OCI-LY1 (cell line): ENCODE measurements at regions not wholly inside any gene's neighbourhood (a gene's known extent, or its start where the extent isn't known, plus 50 kb on each side); places are given as distances from the start of the nearest gene placed in this dataset.

ENCODE experiments used
- H2AFZ ChIP-seq: fragments of 200-600 bp; sonication (generic), shearing (Covaris generic); 2 replicates; pipeline ENCODE4 v1.6.0; 2014; ENCODE audit warnings: antibody characterized with exemption, mild to moderate bottlenecking, low read length
- H3F3A ChIP-seq: fragments of 200-600 bp; sonication (generic), shearing (Covaris generic); 2 replicates; pipeline ENCODE4 v1.6.0; 2014; ENCODE audit warnings: mild to moderate bottlenecking, antibody characterized with exemption, low read length, moderate library complexity; ENCODE audit not compliant: insufficient read depth
- H3K27ac ChIP-seq: fragments of 200-600 bp; sonication (generic); 2 replicates; pipeline ENCODE4 v1.5.1; 2014; ENCODE audit warnings: low read length, mixed run types, mild to moderate bottlenecking, low read depth; ENCODE audit not compliant: poor library complexity, severe bottlenecking
- H3K27me3 ChIP-seq: fragments of 200-600 bp; sonication (generic); 2 replicates; pipeline ENCODE4 v1.6.0; 2014; ENCODE audit warnings: antibody characterized with exemption, mild to moderate bottlenecking, low read length, moderate library complexity; ENCODE audit not compliant: insufficient read depth
- H3K36me3 ChIP-seq: fragments of 200-600 bp; sonication (generic); 2 replicates; pipeline ENCODE4 v1.6.1; 2014; ENCODE audit warnings: mild to moderate bottlenecking, antibody characterized with exemption, low read length, moderate library complexity, mixed read lengths; ENCODE audit not compliant: insufficient read depth
- H3K4me1 ChIP-seq: fragments of 200-600 bp; sonication (generic); 2 replicates; pipeline ENCODE4 v1.5.1; 2014; ENCODE audit warnings: mild to moderate bottlenecking, low read length, moderate library complexity; ENCODE audit not compliant: insufficient read depth, severe bottlenecking
- H3K4me2 ChIP-seq: fragments of 200-600 bp; sonication (generic), shearing (Covaris generic); 2 replicates; pipeline ENCODE4 v1.6.1; 2014; ENCODE audit warnings: low read length
- H3K4me3 ChIP-seq: fragments of 200-600 bp; sonication (generic); 2 replicates; pipeline ENCODE4 v1.5.1; 2014; ENCODE audit warnings: low read length, low read depth, mild to moderate bottlenecking, mixed read lengths; ENCODE audit not compliant: poor library complexity, severe bottlenecking
- H3K79me2 ChIP-seq: fragments of 200-600 bp; shearing (Covaris generic); 2 replicates; pipeline ENCODE4 v1.6.1; 2016; ENCODE audit warnings: mixed run types, low read length, mixed read lengths; ENCODE audit not compliant: insufficient read depth
- H3K9ac ChIP-seq: fragments of 200-600 bp; sonication (generic), shearing (Covaris generic); 2 replicates; pipeline ENCODE4 v1.6.1; 2014; ENCODE audit warnings: mild to moderate bottlenecking, low read length, mixed read lengths
- H3K9me2 ChIP-seq: fragments of 200-600 bp; sonication (generic), shearing (Covaris generic); 2 replicates; pipeline ENCODE4 v1.6.1; 2014; ENCODE audit warnings: low read depth, mild to moderate bottlenecking, low read length, mixed read lengths
- H3K9me3 ChIP-seq: fragments of 200-600 bp; shearing (Covaris generic); 2 replicates; pipeline ENCODE4 v1.6.1; 2014; ENCODE audit warnings: low read length, mixed read lengths
- H4K20me1 ChIP-seq: fragments of 200-600 bp; sonication (generic), shearing (Covaris generic); 2 replicates; pipeline ENCODE4 v1.6.0; 2016; ENCODE audit warnings: mild to moderate bottlenecking, low read length; ENCODE audit not compliant: insufficient read depth
- EZH2 ChIP-seq: fragments of 200-600 bp; sonication (generic), shearing (Covaris generic); IDR thresholded peaks from 2 replicates; pipeline ENCODE4 v1.8.0; 2017; ENCODE audit warnings: borderline replicate concordance, mixed run types, mild to moderate bottlenecking, antibody characterized with exemption, low read length, moderate library complexity, mixed read lengths
- TF ChIP-seq, protein P1 (sequence below): fragments of 200-600 bp; sonication (generic), shearing (Covaris generic); IDR thresholded peaks from 2 replicates; pipeline ENCODE4 v1.5.1; 2017; ENCODE audit warnings: mild to moderate bottlenecking, antibody characterized with exemption, low read length, moderate library complexity, mixed read lengths

DNA sequence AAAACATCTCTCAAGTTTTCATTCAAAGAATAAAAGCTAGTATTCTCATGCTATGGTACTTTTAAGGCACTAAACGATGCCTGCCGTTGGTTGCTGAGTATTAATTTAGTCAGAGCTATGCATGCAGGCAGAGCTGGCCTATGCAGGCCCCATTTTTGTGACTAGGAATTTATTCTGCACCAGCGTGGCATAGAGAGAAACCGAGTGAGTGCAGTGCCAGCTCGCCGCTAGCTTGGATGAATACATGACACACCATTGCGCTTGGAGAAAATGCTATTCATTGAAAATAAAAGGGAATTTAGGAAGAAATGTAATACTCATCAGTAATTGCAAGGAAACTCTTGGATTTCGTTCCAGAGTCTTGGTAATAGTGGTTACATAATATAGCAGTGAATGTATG, 231.6 kb upstream of the RBFOX1 start:
- Histone ChIP-seq H3K4me1 (no peaks in the 10 kb centered on the region), H3K36me3 (no peaks in the 10 kb centered on the region), H4K20me1 (no peaks in the 10 kb centered on the region), H2AFZ (no peak overlapping the region), H3K27me3 (no peaks in the 10 kb centered on the region), H3K9me3 (no peaks in the 10 kb centered on the region), H3F3A (no peaks in the 10 kb centered on the region), H3K79me2 (no peaks in the 10 kb centered on the region), H3K9me2 (no peaks in the 10 kb centered on the region), H3K27ac (no peak overlapping the region), H3K4me3 (no peak overlapping the region), H3K4me2 (no peak overlapping the region), H3K9ac (no peak overlapping the region)
- TF ChIP-seq, protein P1, sequence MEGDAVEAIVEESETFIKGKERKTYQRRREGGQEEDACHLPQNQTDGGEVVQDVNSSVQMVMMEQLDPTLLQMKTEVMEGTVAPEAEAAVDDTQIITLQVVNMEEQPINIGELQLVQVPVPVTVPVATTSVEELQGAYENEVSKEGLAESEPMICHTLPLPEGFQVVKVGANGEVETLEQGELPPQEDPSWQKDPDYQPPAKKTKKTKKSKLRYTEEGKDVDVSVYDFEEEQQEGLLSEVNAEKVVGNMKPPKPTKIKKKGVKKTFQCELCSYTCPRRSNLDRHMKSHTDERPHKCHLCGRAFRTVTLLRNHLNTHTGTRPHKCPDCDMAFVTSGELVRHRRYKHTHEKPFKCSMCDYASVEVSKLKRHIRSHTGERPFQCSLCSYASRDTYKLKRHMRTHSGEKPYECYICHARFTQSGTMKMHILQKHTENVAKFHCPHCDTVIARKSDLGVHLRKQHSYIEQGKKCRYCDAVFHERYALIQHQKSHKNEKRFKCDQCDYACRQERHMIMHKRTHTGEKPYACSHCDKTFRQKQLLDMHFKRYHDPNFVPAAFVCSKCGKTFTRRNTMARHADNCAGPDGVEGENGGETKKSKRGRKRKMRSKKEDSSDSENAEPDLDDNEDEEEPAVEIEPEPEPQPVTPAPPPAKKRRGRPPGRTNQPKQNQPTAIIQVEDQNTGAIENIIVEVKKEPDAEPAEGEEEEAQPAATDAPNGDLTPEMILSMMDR = no peak
- no peak for TF ChIP-seq EZH2

- no peaks in the 10 kb centered on the region for H3K9me3 ChIP-seq
- no peak for TF ChIP-seq EZH2
- TF ChIP-seq, protein P1 = no peak
- no peak overlapping the region for H3K9ac ChIP-seq
- H3K4me2 ChIP-seq = no peak overlapping the region
- H4K20me1 ChIP-seq = no peaks in the 10 kb centered on the region
- no peak overlapping the region for H3K27ac ChIP-seq
- no peaks in the 10 kb centered on the region for H3K36me3 ChIP-seq
- H3K79me2 ChIP-seq = no peaks in the 10 kb centered on the region
- H3K9me2 ChIP-seq = no peaks in the 10 kb centered on the region
- no peak overlapping the region for H3K4me3 ChIP-seq
- no peaks in the 10 kb centered on the region for H3K4me1 ChIP-seq
- no peaks in the 10 kb centered on the region for H3F3A ChIP-seq
- no peak overlapping the region for H2AFZ ChIP-seq
- H3K27me3 ChIP-seq = no peaks in the 10 kb centered on the region
These were observed 235.1 kb upstream of the RBFOX1 start for GRCh38 chr16:7097518-7097917.

GRCh38 chr16:7093511-7093910, 239.1 kb upstream of the RBFOX1 start:
- Histone ChIP-seq H3K79me2 (no peaks in the 10 kb centered on the region), H3K9me2 (no peaks in the 10 kb centered on the region), H3K27me3 (no peaks in the 10 kb centered on the region), H3K36me3 (no peaks in the 10 kb centered on the region), H3K9ac (no peak overlapping the region), H2AFZ (no peak overlapping the region), H3K4me3 (no peak overlapping the region), H4K20me1 (no peaks in the 10 kb centered on the region), H3K27ac (no peak overlapping the region), H3F3A (no peaks in the 10 kb centered on the region), H3K9me3 (no peaks in the 10 kb centered on the region), H3K4me1 (no peaks in the 10 kb centered on the region), H3K4me2 (no peak overlapping the region)
- no peak for TF ChIP-seq EZH2
- TF ChIP-seq, protein P1 = no peak
